ENCODE measurements at regions not wholly inside any gene's neighbourhood (a gene's known extent, or its start where the extent isn't known, plus 50 kb on each side); places are given as distances from the start of the nearest gene placed in this dataset.
"Not testable (repeated sequence)": the region's sequence is repeated elsewhere in the genome, so short reads cannot be mapped to it uniquely, and the experiment has no call there.

DNA sequence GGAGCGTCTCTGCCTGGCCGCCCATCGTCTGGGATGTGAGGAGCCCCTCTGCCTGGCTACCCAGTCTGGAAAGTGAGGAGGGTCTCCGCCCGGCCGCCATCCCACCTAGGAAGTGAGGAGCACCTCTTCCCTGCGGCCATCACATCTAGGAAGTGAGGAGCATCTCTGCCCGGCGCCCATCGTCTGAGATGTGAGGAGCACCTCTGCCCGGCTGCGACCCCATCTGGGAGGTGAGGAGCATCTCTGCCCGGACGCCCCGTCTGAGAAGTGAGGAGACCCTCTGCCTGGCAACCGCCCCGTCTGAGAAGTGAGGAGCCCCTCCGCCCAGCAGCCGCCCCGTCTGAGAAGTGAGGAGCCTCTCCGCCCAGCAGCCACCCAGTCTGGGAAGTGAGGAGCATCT is 84.5 kb downstream of the IDS start:
- intact Hi-C loops (cut with DNase I); H3K27ac ChIP-seq; DNase-seq (ENCODE audit: extremely low spot score in 2 of 2); H3K27me3 ChIP-seq; H3K9me3 ChIP-seq; H3K4me1 ChIP-seq; H3K36me3 ChIP-seq; H3K4me3 ChIP-seq: not testable (repeated sequence)

DNA sequence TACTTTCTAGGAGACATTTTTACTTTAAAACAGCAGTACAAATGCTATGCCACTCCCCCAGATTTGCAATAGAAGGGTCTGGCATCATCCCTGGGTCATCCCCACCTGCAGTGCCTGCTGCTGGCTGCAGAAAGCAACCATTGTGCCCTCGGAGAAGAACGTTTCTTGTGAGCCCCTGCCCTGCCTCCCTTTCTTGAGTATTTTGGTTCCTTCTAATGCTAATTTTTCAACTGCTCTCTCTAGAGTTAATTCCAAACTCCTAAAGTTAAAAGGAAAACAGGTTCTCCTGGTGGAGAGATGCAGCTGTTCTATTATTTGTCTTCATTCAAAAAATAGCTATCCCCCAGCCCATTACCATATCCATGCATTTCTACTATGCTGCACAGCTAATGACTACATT is 107.1 kb downstream of the IDS start:
- intact Hi-C loops (cut with DNase I) = no loop called here
- Histone ChIP-seq H3K9me3 (peaks cover 3% of the 10 kb centered on the region), H3K4me1 (no peaks in the 10 kb centered on the region), H3K4me3 (no peak overlapping the region), H3K27ac (no peak overlapping the region), H3K27me3 (no peaks in the 10 kb centered on the region), H3K36me3 (no peaks in the 10 kb centered on the region)
- TF ChIP-seq POLR2AphosphoS5 (IDR thresholded peaks at IDR 0.05; ENCODE audit: insufficient read depth in 1 of 2, low read depth in 1 of 2) (no peak), POLR2A (IDR thresholded peaks at IDR 0.05) (no peak)
- TF ChIP-seq, protein P1, sequence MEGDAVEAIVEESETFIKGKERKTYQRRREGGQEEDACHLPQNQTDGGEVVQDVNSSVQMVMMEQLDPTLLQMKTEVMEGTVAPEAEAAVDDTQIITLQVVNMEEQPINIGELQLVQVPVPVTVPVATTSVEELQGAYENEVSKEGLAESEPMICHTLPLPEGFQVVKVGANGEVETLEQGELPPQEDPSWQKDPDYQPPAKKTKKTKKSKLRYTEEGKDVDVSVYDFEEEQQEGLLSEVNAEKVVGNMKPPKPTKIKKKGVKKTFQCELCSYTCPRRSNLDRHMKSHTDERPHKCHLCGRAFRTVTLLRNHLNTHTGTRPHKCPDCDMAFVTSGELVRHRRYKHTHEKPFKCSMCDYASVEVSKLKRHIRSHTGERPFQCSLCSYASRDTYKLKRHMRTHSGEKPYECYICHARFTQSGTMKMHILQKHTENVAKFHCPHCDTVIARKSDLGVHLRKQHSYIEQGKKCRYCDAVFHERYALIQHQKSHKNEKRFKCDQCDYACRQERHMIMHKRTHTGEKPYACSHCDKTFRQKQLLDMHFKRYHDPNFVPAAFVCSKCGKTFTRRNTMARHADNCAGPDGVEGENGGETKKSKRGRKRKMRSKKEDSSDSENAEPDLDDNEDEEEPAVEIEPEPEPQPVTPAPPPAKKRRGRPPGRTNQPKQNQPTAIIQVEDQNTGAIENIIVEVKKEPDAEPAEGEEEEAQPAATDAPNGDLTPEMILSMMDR (IDR thresholded peaks at IDR 0.05) = no peak
- no peak for DNase-seq (ENCODE audit: extremely low spot score in 2 of 2)

DNA sequence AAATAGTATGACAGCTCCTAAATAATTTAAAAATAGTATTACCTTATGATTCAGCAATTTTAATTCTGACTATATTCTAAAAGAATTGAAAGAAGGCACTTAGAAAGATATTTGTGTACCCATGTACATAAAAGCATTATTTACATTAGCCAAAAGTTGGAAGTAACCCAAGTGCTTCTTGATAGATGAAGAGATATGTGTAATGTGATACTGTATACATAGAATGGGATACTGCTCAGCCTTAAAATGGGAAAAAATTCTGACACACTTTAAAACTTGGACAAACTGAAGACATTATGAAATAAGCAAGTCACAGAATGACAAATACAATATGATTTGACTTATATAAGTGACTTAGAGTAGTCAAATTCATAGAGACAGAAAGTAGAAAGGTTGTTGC is 112.2 kb downstream of the IDS start:
- H3K27me3 ChIP-seq = no peaks in the 10 kb centered on the region
- TF ChIP-seq, protein P1 (IDR thresholded peaks at IDR 0.05) = no peak
- intact Hi-C loops (cut with DNase I) = no loop called here

DNA sequence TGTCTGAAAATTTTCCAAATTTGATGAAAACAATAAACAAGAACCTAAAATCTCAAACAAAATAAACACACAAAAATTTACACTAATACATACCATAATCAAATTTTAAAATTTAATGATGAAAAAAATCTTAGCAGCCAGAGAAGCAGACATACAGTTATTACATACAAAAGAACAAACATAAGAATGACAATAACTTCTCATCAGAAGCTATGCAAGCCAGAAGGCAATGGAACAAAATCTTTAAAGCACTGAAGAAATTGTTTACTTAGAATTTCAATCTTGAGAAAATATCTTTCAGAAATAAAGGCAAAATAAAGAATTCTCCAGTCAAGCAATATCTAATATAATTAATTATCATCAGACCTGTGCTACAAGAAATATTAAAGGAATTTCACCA is 121.3 kb downstream of the IDS start:
- no peaks in the 10 kb centered on the region for H3K27me3 ChIP-seq
- H3K27ac ChIP-seq = no peak overlapping the region
- TF ChIP-seq POLR2AphosphoS5 (IDR thresholded peaks at IDR 0.05; ENCODE audit: insufficient read depth in 1 of 2, low read depth in 1 of 2) (no peak), POLR2A (IDR thresholded peaks at IDR 0.05) (no peak)
- TF ChIP-seq, protein P1 (IDR thresholded peaks at IDR 0.05) = no peak
- no peaks in the 10 kb centered on the region for H3K4me1 ChIP-seq
- intact Hi-C loops (cut with DNase I) = no loop called here
- no peak for DNase-seq (ENCODE audit: extremely low spot score in 2 of 2)
- no peak overlapping the region for H3K4me3 ChIP-seq
- H3K9me3 ChIP-seq = no peaks in the 10 kb centered on the region
- H3K36me3 ChIP-seq = no peaks in the 10 kb centered on the region

More for the DNA sequence above, 112.2 kb downstream of the IDS start:
- peaks cover 3% of the 10 kb centered on the region for H3K9me3 ChIP-seq
- H3K36me3 ChIP-seq = no peaks in the 10 kb centered on the region
- H3K4me3 ChIP-seq = no peak overlapping the region
- H3K27ac ChIP-seq = no peak overlapping the region
- H3K4me1 ChIP-seq = no peaks in the 10 kb centered on the region
- DNase-seq (ENCODE audit: extremely low spot score in 2 of 2) = no peak

DNA sequence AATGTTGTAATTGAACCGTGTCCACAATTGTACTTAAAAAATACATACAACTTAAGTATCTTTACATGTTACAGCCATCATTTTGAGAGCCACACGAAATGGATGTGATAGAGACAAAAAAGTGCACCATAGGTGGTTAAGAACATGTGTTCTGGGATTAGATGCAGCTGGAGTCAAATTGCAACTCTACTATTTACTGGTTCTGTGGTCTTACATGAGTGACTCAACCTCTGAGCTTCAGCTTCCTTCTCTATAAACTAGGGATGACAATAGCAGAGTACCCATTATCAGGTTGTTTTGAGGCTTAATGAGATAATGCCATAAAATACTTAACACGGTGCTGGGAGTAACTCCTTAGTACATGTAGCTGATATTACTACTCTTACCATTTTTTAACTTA is 130.4 kb downstream of the IDS start:
- Histone ChIP-seq H3K27me3 (no peaks in the 10 kb centered on the region), H3K4me3 (no peak overlapping the region), H3K36me3 (no peaks in the 10 kb centered on the region), H3K9me3 (no peaks in the 10 kb centered on the region), H3K4me1 (no peaks in the 10 kb centered on the region), H3K27ac (no peak overlapping the region)
- TF ChIP-seq, protein P1 (IDR thresholded peaks at IDR 0.05) = no peak
- DNase-seq (ENCODE audit: extremely low spot score in 2 of 2) = no peak
- intact Hi-C loops (cut with DNase I) = no loop called here

DNA sequence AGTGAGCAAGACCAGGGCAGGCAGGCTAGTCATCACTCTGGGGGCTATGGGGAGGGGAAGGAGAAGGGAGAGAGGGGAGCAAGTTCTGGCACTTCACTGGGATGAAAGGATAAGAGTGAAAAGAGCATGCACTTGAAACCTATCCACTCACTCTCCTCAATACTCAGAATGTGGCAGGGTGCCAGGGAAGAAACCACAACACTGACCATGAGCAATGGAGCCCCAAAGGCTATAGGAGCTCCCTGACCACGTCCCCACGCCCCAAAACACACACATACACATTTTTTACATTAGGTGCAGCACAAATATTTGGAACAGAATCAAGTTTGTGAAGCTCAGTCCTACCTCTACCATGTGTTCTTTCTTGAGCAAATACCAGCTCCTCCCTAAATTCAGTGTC is 132.2 kb downstream of the IDS start:
- no peak for TF ChIP-seq POLR2A (IDR thresholded peaks at IDR 0.05)
- TF ChIP-seq, protein P1 (IDR thresholded peaks at IDR 0.05) = no peak
- Histone ChIP-seq H3K9me3 (no peaks in the 10 kb centered on the region), H3K27me3 (no peaks in the 10 kb centered on the region), H3K4me1 (no peaks in the 10 kb centered on the region), H3K4me3 (no peak overlapping the region), H3K36me3 (no peaks in the 10 kb centered on the region), H3K27ac (no peak overlapping the region)
- no peak for DNase-seq (ENCODE audit: extremely low spot score in 2 of 2)
- intact Hi-C loops (cut with DNase I) = no loop called here

Measured in vagina (tissue), 2 donors.